ENCODE measurements at regions not wholly inside any gene's neighbourhood (a gene's known extent, or its start where the extent isn't known, plus 50 kb on each side); places are given as distances from the start of the nearest gene placed in this dataset.

GRCh38 chr18:22006458-22006857, 162.9 kb upstream of the GATA6 start:
- Histone ChIP-seq H3K9me3 (replicated peaks) (no peaks in the 10 kb centered on the region), H3K4me3 (no peak overlapping the region), H3K4me1 (replicated peaks) (no peaks in the 10 kb centered on the region), H3K36me3 (no peaks in the 10 kb centered on the region), H3K27ac (no peak overlapping the region), H3K27me3 (replicated peaks) (no peaks in the 10 kb centered on the region)
- no peak for DNase-seq (ENCODE audit: low read depth in 1 of 2, low spot score in 2 of 2)

- Histone ChIP-seq H3K9me3 (replicated peaks) (0 out of 2 replicates have a peak, but pooled peaks cover 3% of the 10 kb centered on the region), H3K4me3 (no peak overlapping the region), H3K27me3 (replicated peaks) (no peaks in the 10 kb centered on the region), H3K36me3 (no peaks in the 10 kb centered on the region), H3K27ac (no peak overlapping the region), H3K4me1 (replicated peaks) (no peaks in the 10 kb centered on the region)
- DNase-seq (ENCODE audit: low read depth in 1 of 2, low spot score in 2 of 2): no peak
Observed at GRCh38 chr18:22009242-22009641, 160.1 kb upstream of the GATA6 start.

GRCh38 chr18:22013993-22014392, 155.4 kb upstream of the GATA6 start:
- Histone ChIP-seq H3K4me3 (no peak overlapping the region), H3K4me1 (replicated peaks) (no peaks in the 10 kb centered on the region), H3K27ac (no peak overlapping the region), H3K27me3 (replicated peaks) (no peaks in the 10 kb centered on the region), H3K9me3 (replicated peaks) (0 out of 2 replicates have a peak, but pooled peaks cover 3% of the 10 kb centered on the region), H3K36me3 (no peaks in the 10 kb centered on the region)
- no peak for DNase-seq (ENCODE audit: low read depth in 1 of 2, low spot score in 2 of 2)

- DNase-seq (ENCODE audit: low read depth in 1 of 2, low spot score in 2 of 2): no peak
- Histone ChIP-seq H3K27ac (no peak overlapping the region), H3K36me3 (no peaks in the 10 kb centered on the region), H3K27me3 (replicated peaks) (no peaks in the 10 kb centered on the region), H3K4me1 (replicated peaks) (no peaks in the 10 kb centered on the region), H3K9me3 (replicated peaks) (0 out of 2 replicates have a peak, but pooled peaks cover 3% of the 10 kb centered on the region), H3K4me3 (no peak overlapping the region)
Observed at GRCh38 chr18:22015156-22015555, 154.2 kb upstream of the GATA6 start.

- H3K4me1 ChIP-seq (replicated peaks): no peaks in the 10 kb centered on the region
- no peaks in the 10 kb centered on the region for H3K27me3 ChIP-seq (replicated peaks)
- H3K9me3 ChIP-seq (replicated peaks): 0 out of 2 replicates have a peak, but pooled peaks cover 3% of the 10 kb centered on the region
- H3K4me3 ChIP-seq: no peak overlapping the region
- no peaks in the 10 kb centered on the region for H3K36me3 ChIP-seq
- H3K27ac ChIP-seq: no peak overlapping the region
- no peak for DNase-seq (ENCODE audit: low read depth in 1 of 2, low spot score in 2 of 2)
Observed at GRCh38 chr18:22018366-22018765, 151.0 kb upstream of the GATA6 start.

GRCh38 chr18:22019193-22019592, 150.2 kb upstream of the GATA6 start:
- DNase-seq (ENCODE audit: low read depth in 1 of 2, low spot score in 2 of 2): no peak
- Histone ChIP-seq H3K27ac (no peak overlapping the region), H3K9me3 (replicated peaks) (no peaks in the 10 kb centered on the region), H3K4me3 (no peak overlapping the region), H3K36me3 (no peaks in the 10 kb centered on the region), H3K27me3 (replicated peaks) (no peaks in the 10 kb centered on the region), H3K4me1 (replicated peaks) (no peaks in the 10 kb centered on the region)

GRCh38 chr18:22020127-22020866, 149.1 kb upstream of the GATA6 start:
- no peaks in the 10 kb centered on the region for H3K9me3 ChIP-seq (replicated peaks)
- no peaks in the 10 kb centered on the region for H3K27me3 ChIP-seq (replicated peaks)
- H3K4me3 ChIP-seq: no peak overlapping the region
- H3K36me3 ChIP-seq: no peaks in the 10 kb centered on the region
- no peak for DNase-seq (ENCODE audit: low read depth in 1 of 2, low spot score in 2 of 2)
- no peak overlapping the region for H3K27ac ChIP-seq
- no peaks in the 10 kb centered on the region for H3K4me1 ChIP-seq (replicated peaks)

- Histone ChIP-seq H3K27me3 (replicated peaks) (no peaks in the 10 kb centered on the region), H3K4me3 (no peak overlapping the region), H3K4me1 (replicated peaks) (no peaks in the 10 kb centered on the region), H3K9me3 (replicated peaks) (no peaks in the 10 kb centered on the region), H3K36me3 (no peaks in the 10 kb centered on the region), H3K27ac (no peak overlapping the region)
- no peak for DNase-seq (ENCODE audit: low read depth in 1 of 2, low spot score in 2 of 2)
Observed at GRCh38 chr18:22020867-22021370, 148.5 kb upstream of the GATA6 start.

GRCh38 chr18:22021701-22022100, 147.7 kb upstream of the GATA6 start:
- no peak for DNase-seq (ENCODE audit: low read depth in 1 of 2, low spot score in 2 of 2)
- H3K27ac ChIP-seq: no peak overlapping the region
- H3K4me1 ChIP-seq (replicated peaks): no peaks in the 10 kb centered on the region
- H3K36me3 ChIP-seq: no peaks in the 10 kb centered on the region
- H3K9me3 ChIP-seq (replicated peaks): no peaks in the 10 kb centered on the region
- no peaks in the 10 kb centered on the region for H3K27me3 ChIP-seq (replicated peaks)
- no peak overlapping the region for H3K4me3 ChIP-seq

GRCh38 chr18:22024924-22025323, 144.5 kb upstream of the GATA6 start:
- no peaks in the 10 kb centered on the region for H3K4me1 ChIP-seq (replicated peaks)
- H3K9me3 ChIP-seq (replicated peaks): no peaks in the 10 kb centered on the region
- H3K27me3 ChIP-seq (replicated peaks): no peaks in the 10 kb centered on the region
- H3K4me3 ChIP-seq: no peak overlapping the region
- no peak overlapping the region for H3K27ac ChIP-seq
- no peaks in the 10 kb centered on the region for H3K36me3 ChIP-seq
- DNase-seq (ENCODE audit: low read depth in 1 of 2, low spot score in 2 of 2): no peak

- no peaks in the 10 kb centered on the region for H3K27me3 ChIP-seq (replicated peaks)
Observed at GRCh38 chr18:22026362-22026761, 143.0 kb upstream of the GATA6 start.

GRCh38 chr18:22026889-22027288, 142.5 kb upstream of the GATA6 start:
- Histone ChIP-seq H3K27ac (no peak overlapping the region), H3K4me1 (replicated peaks) (peaks cover 5% of the 10 kb centered on the region), H3K27me3 (replicated peaks) (no peaks in the 10 kb centered on the region), H3K9me3 (replicated peaks) (no peaks in the 10 kb centered on the region), H3K36me3 (no peaks in the 10 kb centered on the region), H3K4me3 (no peak overlapping the region)
- no peak for DNase-seq (ENCODE audit: low read depth in 1 of 2, low spot score in 2 of 2)

More at GRCh38 chr18:22026362-22026761, 143.0 kb upstream of the GATA6 start:
- Histone ChIP-seq H3K4me1 (replicated peaks) (no peaks in the 10 kb centered on the region; the same call in 1 of the 2 replicates), H3K9me3 (replicated peaks) (no peaks in the 10 kb centered on the region), H3K36me3 (no peaks in the 10 kb centered on the region), H3K4me3 (no peak overlapping the region), H3K27ac (no peak overlapping the region)
- no peak for DNase-seq (ENCODE audit: low read depth in 1 of 2, low spot score in 2 of 2)

GRCh38 chr18:22031611-22032010, 137.8 kb upstream of the GATA6 start:
- no peak for DNase-seq (ENCODE audit: low read depth in 1 of 2, low spot score in 2 of 2)
- Histone ChIP-seq H3K9me3 (replicated peaks) (no peaks in the 10 kb centered on the region), H3K27ac (peak overlapping the region; percentile 18; the same call in 1 of the 2 replicates), H3K27me3 (replicated peaks) (no peaks in the 10 kb centered on the region), H3K36me3 (no peaks in the 10 kb centered on the region), H3K4me3 (no peak overlapping the region), H3K4me1 (replicated peaks) (peaks cover 18% of the 10 kb centered on the region)

GRCh38 chr18:22032392-22032961, 136.9 kb upstream of the GATA6 start:
- peak overlapping the region; percentile 53 for H3K27ac ChIP-seq
- H3K4me3 ChIP-seq: no peak overlapping the region
- no peaks in the 10 kb centered on the region for H3K9me3 ChIP-seq (replicated peaks)
- H3K36me3 ChIP-seq: no peaks in the 10 kb centered on the region
- H3K27me3 ChIP-seq (replicated peaks): no peaks in the 10 kb centered on the region
- H3K4me1 ChIP-seq (replicated peaks): peaks cover 18% of the 10 kb centered on the region
- DNase-seq (ENCODE audit: low read depth in 1 of 2, low spot score in 2 of 2): peak; percentile 69 to 73

Data from SJSA1 (cell line).